ENCODE measurements at regions not wholly inside any gene's neighbourhood (a gene's known extent, or its start where the extent isn't known, plus 50 kb on each side); places are given as distances from the start of the nearest gene placed in this dataset.

- no peak for DNase-seq
Measured at GRCh38 chr2:192373754-192374153, 179.0 kb upstream of the TMEFF2 start.

GRCh38 chr2:192373221-192373620 lies 178.5 kb upstream of the TMEFF2 start:
- DNase-seq, result no peak

GRCh38 chr2:192369969-192370368 lies 175.2 kb upstream of the TMEFF2 start:
- no peak for DNase-seq

GRCh38 chr2:192357217-192357616 lies 162.5 kb upstream of the TMEFF2 start:
- DNase-seq, result no peak

DNA sequence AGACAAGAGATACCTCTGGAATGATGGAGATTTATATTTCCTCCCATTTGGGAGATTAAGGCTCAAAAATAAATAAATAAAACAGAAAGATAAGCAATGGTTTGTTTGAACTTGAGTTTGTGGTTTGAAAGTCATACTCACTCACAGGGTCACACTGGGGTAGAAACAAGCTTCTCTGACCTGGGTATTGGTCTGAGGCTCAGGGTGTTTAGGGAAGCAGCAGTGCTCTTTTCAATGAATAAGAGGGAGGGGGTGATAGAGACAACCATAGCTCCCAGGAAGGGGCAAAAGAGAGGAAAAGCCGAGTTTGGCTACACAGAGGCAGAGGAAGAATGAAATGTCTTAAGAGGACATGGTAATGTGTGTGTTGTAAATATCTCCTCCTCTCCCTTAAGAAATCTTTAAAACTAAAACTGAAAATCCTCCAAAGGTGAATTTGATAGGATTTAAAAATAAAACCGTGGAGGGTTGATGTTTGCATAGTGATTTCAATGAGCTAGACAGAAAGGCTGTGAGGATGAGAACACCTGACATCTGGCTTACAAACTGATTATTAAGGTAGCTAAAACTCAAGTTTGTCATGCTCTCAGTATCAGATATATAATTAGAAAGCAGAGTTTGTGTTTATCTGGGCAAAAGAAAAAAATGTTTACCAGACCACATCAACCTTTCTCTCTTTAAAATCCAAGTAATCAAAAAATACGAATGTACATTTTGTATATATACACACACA lies 159.9 kb upstream of the TMEFF2 start:
- DNase-seq, result no peak

GRCh38 chr2:192347542-192347941 lies 152.8 kb upstream of the TMEFF2 start:
- no peak for DNase-seq

DNA sequence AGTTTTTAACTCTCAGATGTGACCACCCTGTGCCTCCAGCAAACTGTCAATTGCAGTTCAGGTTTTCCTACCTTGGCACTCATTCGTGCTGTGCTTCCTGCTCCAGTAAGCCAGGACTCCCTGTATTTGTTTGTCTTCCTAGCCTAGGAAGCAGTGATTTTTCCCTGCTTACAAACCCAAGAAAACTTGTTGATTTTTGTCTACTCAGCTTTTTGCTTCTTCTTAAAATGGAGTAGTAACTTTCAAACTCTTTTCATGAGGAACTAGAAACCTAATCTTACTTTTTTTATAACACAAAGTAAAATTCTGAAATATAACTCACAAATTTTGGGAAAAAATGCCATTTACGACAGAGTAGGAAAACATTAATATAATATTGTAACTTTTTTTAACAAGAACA lies 150.6 kb upstream of the TMEFF2 start:
- DNase-seq, result no peak

- DNase-seq, result no peak
Measured at GRCh38 chr2:192333642-192334041, 138.9 kb upstream of the TMEFF2 start.

- no peak for DNase-seq
Measured at GRCh38 chr2:192328297-192328696, 133.6 kb upstream of the TMEFF2 start.

DNA sequence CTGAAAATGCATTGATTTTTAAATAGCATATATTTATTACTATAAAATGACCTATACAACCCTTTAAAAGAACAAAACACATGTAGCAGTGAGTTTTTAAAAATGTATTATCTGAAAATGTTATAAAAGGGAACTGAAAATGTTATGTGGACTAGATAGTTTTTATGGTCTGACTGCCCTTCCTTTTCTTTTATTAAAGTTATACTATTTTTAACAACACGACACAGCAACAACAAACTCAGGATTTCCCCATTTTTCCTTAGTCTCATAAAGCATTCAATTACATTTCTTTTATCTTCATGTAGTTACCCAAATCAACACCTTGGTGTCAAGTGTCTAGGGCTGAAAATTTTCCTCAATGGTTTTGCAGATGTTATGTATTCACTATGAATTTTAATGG lies 132.8 kb upstream of the TMEFF2 start:
- DNase-seq, result no peak

GRCh38 chr2:192315543-192315942 lies 120.8 kb upstream of the TMEFF2 start:
- DNase-seq, result no peak

DNA sequence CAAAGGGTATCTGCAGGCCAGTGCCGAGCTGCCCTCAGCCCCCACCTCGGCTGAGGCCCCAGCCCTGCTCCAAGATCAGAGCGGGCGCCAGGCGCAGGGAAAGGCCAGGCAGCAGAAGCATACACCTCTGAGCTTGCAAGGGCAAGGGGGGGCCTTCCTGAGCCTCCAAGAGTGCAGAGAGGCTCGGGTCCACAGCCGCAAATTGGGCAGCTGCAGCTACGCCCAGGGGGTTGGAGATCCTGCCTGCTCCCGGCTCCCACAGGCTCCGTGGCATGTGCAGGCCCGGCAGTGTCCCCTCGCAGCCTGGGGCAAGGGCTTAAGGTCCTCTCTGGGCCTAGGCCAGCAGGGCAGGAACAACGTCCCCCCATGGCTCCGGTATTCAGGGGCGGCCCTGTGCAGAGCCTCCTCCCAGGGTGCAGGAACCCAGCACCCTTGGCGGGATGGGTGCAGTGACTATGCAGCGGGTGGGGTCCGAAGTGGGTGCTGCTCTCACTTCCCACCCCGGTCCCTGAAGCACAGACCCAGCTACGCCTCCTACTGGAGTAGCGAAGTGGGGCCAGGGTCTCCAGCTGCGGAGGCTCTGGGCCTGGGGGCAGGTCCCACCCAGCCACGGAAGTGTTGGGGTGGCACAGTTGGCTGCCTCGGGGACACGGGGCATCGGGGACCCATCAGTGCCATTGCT lies 120.2 kb upstream of the TMEFF2 start:
- no peak for DNase-seq

DNA sequence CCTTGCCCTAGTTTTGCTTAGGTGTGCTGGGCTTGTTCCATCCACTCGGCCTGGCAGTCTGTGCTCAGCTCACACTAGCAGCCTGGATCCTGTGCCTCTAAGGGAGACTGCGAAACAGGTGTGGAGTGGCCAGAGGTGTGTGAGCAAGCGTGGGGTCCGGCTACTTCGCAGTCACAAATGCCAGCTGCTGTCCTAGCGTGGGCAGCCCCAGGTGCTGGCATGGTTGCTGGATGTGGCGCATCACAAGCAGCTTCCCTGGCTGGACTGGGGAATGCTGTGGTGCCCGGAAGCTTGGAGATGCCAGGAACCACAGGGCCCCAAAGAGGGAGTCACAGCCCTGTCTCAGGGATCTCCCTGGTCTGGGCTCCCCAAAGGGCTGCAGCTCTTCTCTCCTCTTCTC lies 119.0 kb upstream of the TMEFF2 start:
- DNase-seq, result no peak

GRCh38 chr2:192311701-192312460 lies 117.1 kb upstream of the TMEFF2 start:
- no peak for DNase-seq

GRCh38 chr2:192307530-192307929 lies 112.8 kb upstream of the TMEFF2 start:
- no peak for DNase-seq

DNA sequence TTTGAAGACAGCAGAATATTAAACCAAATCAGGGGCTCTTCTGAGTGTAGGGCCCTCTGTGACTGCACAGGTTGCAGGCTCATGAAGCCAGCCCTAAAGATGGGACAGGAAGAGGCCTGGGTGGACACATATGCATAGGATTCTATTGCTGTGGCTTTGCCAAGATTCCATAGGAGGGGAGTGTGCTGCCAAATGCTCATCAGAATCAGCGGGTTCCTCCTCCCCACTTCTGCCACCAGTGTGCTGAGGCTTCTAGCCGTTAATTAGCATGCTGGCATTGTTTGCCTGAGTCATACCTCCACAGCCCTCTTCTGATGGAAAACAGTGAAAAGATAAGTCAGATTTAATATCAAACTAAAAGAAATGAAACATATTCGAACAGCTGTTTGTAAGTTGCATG lies 103.9 kb upstream of the TMEFF2 start:
- DNase-seq, result no peak

DNA sequence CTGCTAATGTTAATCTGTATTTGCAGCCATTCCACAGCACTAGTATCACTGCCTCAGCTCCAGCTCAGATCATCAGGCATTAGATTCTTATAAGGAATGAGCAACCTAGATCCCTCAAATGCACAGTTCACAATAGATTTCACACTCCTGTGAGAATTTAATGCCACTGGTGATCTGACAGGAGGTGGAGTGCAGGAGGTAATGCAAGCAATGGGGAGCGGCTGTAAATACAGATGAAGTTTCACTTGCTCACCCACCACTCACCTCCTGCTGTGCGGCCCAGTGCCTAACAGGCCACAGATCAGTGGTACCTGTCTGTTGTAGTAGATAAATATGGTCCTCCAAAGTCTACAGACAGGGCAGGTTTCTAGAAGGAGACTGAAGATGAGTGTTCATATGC lies 97.7 kb upstream of the TMEFF2 start:
- DNase-seq, result no peak

DNA sequence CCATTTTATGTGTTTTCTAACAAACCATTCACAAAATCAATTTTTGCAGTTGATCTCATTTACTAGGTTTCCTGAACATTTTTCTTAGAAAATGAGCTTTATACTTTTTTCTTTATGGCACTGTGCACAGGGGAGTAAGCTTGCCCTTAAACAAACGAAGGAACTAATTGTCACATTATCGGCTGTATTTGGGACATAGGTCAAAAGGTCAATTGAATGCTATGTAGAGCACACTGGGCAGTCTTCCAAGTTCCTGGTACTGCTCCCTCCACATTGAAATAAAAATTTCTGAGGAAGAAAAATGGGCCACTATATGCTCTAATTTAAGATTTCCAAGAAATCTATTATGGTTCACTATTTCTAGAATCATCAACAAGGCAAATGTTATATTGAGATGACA lies 93.6 kb upstream of the TMEFF2 start:
- no peak for DNase-seq

DNA sequence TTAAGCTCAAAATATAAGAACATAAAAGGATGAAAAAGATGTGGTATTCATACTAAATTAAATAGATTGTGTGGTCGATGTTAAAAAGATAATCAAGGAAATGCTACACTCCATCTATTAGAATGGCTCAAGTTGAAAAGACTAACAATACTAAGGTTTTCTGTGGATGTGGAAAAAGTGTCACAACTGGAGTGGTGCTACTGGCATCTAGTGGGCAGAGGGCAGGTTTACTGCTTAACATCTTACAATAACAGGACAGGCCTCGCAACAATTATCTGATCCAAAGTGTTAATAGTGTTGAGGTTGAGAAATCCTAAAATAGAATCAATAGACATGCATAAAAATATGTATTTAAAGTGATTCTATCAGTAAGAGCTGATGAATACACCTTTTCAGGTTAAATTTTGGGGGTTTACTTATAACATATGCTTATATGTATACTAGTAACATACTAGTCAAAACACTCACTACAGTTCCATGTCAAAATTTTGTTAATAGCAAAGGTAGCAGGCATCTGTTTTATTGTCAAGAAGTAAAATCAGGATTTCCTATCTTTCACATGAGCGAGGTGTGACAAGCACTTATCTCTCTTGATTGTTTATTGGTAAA lies 91.5 kb upstream of the TMEFF2 start:
- DNase-seq, result no peak

DNA sequence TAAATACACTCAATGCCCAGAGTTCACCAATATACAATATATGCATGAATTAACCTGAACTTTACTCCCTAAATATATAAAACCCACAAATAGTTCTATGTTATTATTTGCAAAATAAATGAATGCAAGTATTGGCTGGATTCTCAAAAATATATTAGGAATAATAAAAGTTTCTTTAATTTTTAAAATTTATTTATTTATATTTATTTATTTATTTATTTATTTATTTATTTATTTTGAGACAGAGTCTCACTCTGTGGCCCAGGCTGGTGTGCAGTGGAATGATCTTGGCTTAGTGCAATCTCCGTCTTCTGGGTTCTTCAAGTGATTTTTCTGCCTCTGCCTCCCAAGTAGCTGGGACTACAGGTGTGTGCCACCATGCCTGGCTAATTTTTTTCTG lies 88.7 kb upstream of the TMEFF2 start:
- DNase-seq, result no peak

- no peak for DNase-seq
Measured at GRCh38 chr2:192278701-192279100, 84.0 kb upstream of the TMEFF2 start.

DNA sequence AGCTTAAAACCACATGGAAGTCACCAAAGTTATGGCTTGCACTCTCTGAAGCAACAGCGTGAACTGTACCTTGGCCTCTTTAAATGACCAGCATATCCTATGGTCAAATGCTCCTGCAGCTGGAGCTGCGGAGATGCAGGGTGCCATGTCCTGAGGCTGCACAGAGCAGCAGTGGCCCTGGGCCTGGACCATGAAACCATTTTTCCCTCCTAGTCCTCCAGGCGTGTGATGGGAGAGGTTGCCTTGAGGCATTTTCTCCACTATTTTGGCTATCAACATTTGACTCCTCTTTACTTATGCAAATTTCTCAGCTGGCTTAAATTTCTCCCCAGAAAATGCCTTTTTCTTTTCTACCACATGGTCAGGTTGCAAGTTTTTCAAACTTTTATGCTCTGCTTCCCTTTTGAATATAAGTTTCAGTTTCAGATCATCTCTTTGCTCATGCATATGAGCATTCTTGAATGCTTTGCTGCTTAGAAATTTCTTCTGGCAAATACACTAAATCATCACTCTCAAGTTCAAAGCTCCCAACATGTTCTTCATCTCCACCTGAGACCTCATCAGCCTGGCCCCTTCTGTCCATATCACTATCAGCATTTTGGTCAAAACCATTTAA lies 82.9 kb upstream of the TMEFF2 start:
- DNase-seq, result no peak

- DNase-seq, result no peak
Measured at GRCh38 chr2:192275632-192276031, 80.9 kb upstream of the TMEFF2 start.

All from central memory CD4-positive, alpha-beta T cell (primary cell).